Cardiac muscle cell (in vitro differentiated cells and primary cell): ENCODE measurements at regions not wholly inside any gene's neighbourhood (a gene's known extent, or its start where the extent isn't known, plus 50 kb on each side); places are given as distances from the start of the nearest gene placed in this dataset.

Experiments
- DNase-seq, 2 donors: peaks; one replicate each; pipeline versions ENCODE4 v3.0.0 to v3.0.0-alpha.2; 2010 to 2017; ENCODE audit warnings: low read depth in 1 of 2, low spot score in 1 of 2
- H3K27ac ChIP-seq: fragments of 200-600 bp; sonication (generic); 2 replicates; pipeline ENCODE4 v1.5.1; 2016
- H3K27me3 ChIP-seq: fragments of 200-600 bp; sonication (generic); 2 replicates; pipeline ENCODE4 v1.6.0; 2016; ENCODE audit warnings: control low read depth
- H3K36me3 ChIP-seq: fragments of 200-600 bp; sonication (generic); 2 replicates; pipeline ENCODE4 v1.5.1; 2016; ENCODE audit warnings: control low read depth
- H3K4me1 ChIP-seq: fragments of 200-600 bp; sonication (generic); 2 replicates; pipeline ENCODE4 v1.8.1; 2017; ENCODE audit warnings: low read depth, mild to moderate bottlenecking, mixed run types
- H3K4me3 ChIP-seq: fragments of 200-600 bp; sonication (generic); 2 replicates; pipeline ENCODE4 v1.5.1; 2016; ENCODE audit warnings: mild to moderate bottlenecking
- H3K9me3 ChIP-seq: fragments of 200-600 bp; sonication (generic); 2 replicates; pipeline ENCODE4 v1.5.1; 2017; ENCODE audit warnings: low read depth, mild to moderate bottlenecking, control low read depth
- CTCF ChIP-seq: IDR thresholded peaks from 2 replicates; pipeline ENCODE4 v1.5.1; 2012; ENCODE audit warnings: low read depth, mild to moderate bottlenecking, low read length

GRCh38 chr13:40494946-40495620 is 171.4 kb downstream of the FOXO1 start:
- H3K36me3 ChIP-seq, result no peaks in the 10 kb centered on the region
- H3K27ac ChIP-seq, result no peak overlapping the region
- no peaks in the 10 kb centered on the region for H3K27me3 ChIP-seq
- DNase-seq, result no peak
- peaks cover 24% of the 10 kb centered on the region for H3K4me1 ChIP-seq
- TF ChIP-seq CTCF, result no peak
- H3K4me3 ChIP-seq, result no peak overlapping the region
- H3K9me3 ChIP-seq, result no peaks in the 10 kb centered on the region

GRCh38 chr13:40495621-40496001 is 170.8 kb downstream of the FOXO1 start:
- no peak for TF ChIP-seq CTCF
- Histone ChIP-seq H3K9me3 (no peaks in the 10 kb centered on the region), H3K4me3 (no peak overlapping the region), H3K36me3 (no peaks in the 10 kb centered on the region), H3K27ac (no peak overlapping the region), H3K4me1 (peaks cover 20% of the 10 kb centered on the region), H3K27me3 (no peaks in the 10 kb centered on the region)
- DNase-seq, result no peak

- no peaks in the 10 kb centered on the region for H3K36me3 ChIP-seq
- TF ChIP-seq CTCF, result no peak
- peaks cover 19% of the 10 kb centered on the region for H3K4me1 ChIP-seq
- no peak overlapping the region for H3K27ac ChIP-seq
- no peak for DNase-seq
- no peaks in the 10 kb centered on the region for H3K27me3 ChIP-seq
- no peaks in the 10 kb centered on the region for H3K9me3 ChIP-seq
- no peak overlapping the region for H3K4me3 ChIP-seq
These were observed 170.2 kb downstream of the FOXO1 start for GRCh38 chr13:40496035-40496810.

- no peak overlapping the region for H3K4me3 ChIP-seq
- H3K27me3 ChIP-seq, result no peaks in the 10 kb centered on the region
- H3K9me3 ChIP-seq, result no peaks in the 10 kb centered on the region
- H3K36me3 ChIP-seq, result no peaks in the 10 kb centered on the region
- peaks cover 19% of the 10 kb centered on the region for H3K4me1 ChIP-seq
- no peak overlapping the region for H3K27ac ChIP-seq
- no peak for TF ChIP-seq CTCF
- DNase-seq, result no peak
These were observed 168.0 kb downstream of the FOXO1 start for GRCh38 chr13:40498461-40498860.

- H3K27ac ChIP-seq, result no peak overlapping the region
- H3K9me3 ChIP-seq, result no peaks in the 10 kb centered on the region
- TF ChIP-seq CTCF, result no peak
- no peaks in the 10 kb centered on the region for H3K4me1 ChIP-seq
- H3K4me3 ChIP-seq, result no peak overlapping the region
- H3K27me3 ChIP-seq, result no peaks in the 10 kb centered on the region
- DNase-seq, result no peak
- H3K36me3 ChIP-seq, result no peaks in the 10 kb centered on the region
These were observed 164.2 kb downstream of the FOXO1 start for GRCh38 chr13:40502236-40502635.
